ENCODE measurements at regions not wholly inside any gene's neighbourhood (a gene's known extent, or its start where the extent isn't known, plus 50 kb on each side); places are given as distances from the start of the nearest gene placed in this dataset.

DNA sequence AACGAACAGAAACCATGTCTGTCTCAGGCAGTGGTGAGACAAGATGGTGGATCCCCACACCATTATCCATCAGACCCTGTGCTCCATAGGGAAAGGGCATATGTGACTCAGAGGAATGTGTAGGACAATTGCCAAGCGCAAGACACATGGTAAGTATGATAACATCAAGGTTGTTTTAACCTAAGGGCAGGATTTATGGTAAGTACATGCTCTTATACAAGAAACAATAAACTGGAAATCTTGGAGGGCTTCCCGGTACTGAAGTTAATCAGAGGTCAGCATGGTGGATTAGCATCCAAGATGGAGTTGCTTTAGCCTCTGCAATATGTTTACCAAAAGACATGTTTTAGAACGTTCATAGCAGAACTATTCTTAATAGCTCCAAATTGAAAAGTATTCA lies 355.0 kb downstream of the PPP1R2C start:
- TF ChIP-seq, protein P1, sequence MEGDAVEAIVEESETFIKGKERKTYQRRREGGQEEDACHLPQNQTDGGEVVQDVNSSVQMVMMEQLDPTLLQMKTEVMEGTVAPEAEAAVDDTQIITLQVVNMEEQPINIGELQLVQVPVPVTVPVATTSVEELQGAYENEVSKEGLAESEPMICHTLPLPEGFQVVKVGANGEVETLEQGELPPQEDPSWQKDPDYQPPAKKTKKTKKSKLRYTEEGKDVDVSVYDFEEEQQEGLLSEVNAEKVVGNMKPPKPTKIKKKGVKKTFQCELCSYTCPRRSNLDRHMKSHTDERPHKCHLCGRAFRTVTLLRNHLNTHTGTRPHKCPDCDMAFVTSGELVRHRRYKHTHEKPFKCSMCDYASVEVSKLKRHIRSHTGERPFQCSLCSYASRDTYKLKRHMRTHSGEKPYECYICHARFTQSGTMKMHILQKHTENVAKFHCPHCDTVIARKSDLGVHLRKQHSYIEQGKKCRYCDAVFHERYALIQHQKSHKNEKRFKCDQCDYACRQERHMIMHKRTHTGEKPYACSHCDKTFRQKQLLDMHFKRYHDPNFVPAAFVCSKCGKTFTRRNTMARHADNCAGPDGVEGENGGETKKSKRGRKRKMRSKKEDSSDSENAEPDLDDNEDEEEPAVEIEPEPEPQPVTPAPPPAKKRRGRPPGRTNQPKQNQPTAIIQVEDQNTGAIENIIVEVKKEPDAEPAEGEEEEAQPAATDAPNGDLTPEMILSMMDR (IDR thresholded peaks at IDR 0.05) = no peak
- no peak for TF ChIP-seq POLR2A (IDR thresholded peaks at IDR 0.05)
